ENCODE measurements at regions not wholly inside any gene's neighbourhood (a gene's known extent, or its start where the extent isn't known, plus 50 kb on each side); places are given as distances from the start of the nearest gene placed in this dataset.

DNA sequence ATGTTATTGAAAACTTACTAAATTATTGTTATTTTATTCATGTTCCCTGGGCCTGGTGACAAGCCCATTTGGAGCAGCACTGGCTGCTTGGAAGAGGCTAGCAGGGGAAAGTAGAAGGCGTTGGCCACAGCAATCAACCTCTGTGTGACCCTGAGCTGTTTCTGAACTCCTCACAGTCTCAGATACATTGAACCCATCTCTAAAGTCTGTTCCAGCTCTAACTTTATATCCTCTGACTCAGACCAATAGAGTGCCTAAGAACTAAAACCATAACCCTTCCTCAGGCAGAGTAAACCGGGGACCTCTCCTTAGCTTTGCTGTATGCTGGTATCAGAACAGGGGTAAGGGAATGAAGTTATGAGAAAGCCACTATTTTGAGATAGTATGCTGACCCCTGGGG is 96.4 kb upstream of the NOL4 start (continued):
- no peak for TF ChIP-seq PRDM2 (tag by site-specific recombination; IDR thresholded peaks at IDR 0.05; ENCODE audit: borderline replicate concordance)
- TF ChIP-seq KLF7 (tag by site-specific recombination; IDR thresholded peaks at IDR 0.05; ENCODE audit: borderline replicate concordance): no peak
- TF ChIP-seq ZNF138 (tag by site-specific recombination; IDR thresholded peaks at IDR 0.05; ENCODE audit: borderline replicate concordance): no peak
- no peak for TF ChIP-seq PRDM10 (tag by site-specific recombination; IDR thresholded peaks at IDR 0.05)
- no peak for TF ChIP-seq ZNF792 (tag by site-specific recombination; IDR thresholded peaks at IDR 0.05)
- TF ChIP-seq ZNF692 (tag by site-specific recombination; IDR thresholded peaks at IDR 0.05): no peak

DNA sequence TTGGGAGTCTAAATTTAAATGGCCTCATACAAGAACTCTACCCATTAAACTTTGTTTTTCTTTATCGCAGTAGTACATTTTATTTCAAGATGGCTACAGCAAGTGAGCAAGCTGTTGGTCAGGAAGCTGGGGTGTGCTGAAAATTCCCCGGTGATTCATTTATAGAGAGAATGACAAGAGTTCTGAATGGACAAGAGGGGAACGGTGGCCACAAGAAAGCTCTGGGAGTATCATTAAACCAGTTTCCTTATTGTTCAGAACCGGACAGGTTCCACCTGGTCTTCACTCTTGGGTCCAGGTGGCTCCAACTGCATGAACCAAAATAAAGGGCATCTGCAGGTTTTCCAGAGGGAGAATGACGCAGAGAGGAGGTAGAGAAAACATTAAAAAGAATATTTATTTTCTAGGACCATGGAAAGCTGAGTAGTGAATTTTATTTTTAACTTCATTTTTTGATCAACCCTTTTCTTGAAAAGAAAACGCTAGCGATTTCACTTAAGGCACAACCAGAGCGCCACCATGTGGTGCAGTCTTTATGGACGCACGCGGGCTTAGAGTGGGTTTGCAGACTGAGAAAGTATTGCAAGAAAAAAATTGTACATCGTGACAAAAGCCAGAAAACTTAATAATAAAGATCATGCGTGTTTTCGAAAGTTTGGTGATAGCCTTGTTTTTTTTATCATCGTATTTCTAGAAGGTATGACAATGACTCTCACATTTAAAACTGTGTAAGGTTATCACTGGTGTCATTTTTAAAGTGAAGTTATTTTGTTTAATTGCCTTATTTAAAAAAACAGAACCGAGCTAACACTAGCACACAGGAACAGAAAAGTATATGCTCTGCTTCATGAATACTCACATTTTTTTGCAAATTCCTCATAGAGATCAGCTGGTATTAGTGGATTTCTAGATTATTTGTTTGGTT is 97.9 kb upstream of the NOL4 start:
- ChIA-PET POLR2A (interaction anchor here (0.9 kb wide), 1 partner anchor 199 kb away, joined by 5 read pairs; no protein-coding TSS in a partner anchor), CTCF (interaction anchor here (0.6 to 7.1 kb wide), 54 partner anchors 10 to 1111 kb away, joined by 3 to 127 read pairs (median 3); partner anchors contain the start of gene NOL4)
- Histone ChIP-seq H3K36me3 (ENCODE audit: control insufficient read depth in 2 of 2, insufficient read depth in 1 of 2, low read length in 2 of 2) (peaks cover 0 to 11% of the 10 kb centered on the region in 2 experiments; a peak in 1 of 3 replicates), H3K27ac (ENCODE audit: extremely low read depth, low read depth, low read length) (no peak overlapping the region), H3K4me3 (ENCODE audit: low read depth, low read length) (no peak overlapping the region), H3K4me1 (ENCODE audit: control insufficient read depth, insufficient read depth, low read length) (no peaks in the 10 kb centered on the region), H3K9me3 (ENCODE audit: control insufficient read depth, insufficient read depth, low read depth, low read length) (no peaks in the 10 kb centered on the region)
- no peak for TF ChIP-seq ZNF175 (tag by site-specific recombination; IDR thresholded peaks at IDR 0.05)
- TF ChIP-seq, protein P1, sequence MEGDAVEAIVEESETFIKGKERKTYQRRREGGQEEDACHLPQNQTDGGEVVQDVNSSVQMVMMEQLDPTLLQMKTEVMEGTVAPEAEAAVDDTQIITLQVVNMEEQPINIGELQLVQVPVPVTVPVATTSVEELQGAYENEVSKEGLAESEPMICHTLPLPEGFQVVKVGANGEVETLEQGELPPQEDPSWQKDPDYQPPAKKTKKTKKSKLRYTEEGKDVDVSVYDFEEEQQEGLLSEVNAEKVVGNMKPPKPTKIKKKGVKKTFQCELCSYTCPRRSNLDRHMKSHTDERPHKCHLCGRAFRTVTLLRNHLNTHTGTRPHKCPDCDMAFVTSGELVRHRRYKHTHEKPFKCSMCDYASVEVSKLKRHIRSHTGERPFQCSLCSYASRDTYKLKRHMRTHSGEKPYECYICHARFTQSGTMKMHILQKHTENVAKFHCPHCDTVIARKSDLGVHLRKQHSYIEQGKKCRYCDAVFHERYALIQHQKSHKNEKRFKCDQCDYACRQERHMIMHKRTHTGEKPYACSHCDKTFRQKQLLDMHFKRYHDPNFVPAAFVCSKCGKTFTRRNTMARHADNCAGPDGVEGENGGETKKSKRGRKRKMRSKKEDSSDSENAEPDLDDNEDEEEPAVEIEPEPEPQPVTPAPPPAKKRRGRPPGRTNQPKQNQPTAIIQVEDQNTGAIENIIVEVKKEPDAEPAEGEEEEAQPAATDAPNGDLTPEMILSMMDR (tag by site-specific recombination; IDR thresholded peaks at IDR 0.05): 0 out of 2 replicates have a peak, but pooled peaks have one; percentile 39
- no peak for TF ChIP-seq ZNF398 (tag by site-specific recombination; IDR thresholded peaks at IDR 0.05)
- peak; percentile 61; the same call in 1 of the 2 replicates for TF ChIP-seq ZNF660 (tag by site-specific recombination; IDR thresholded peaks at IDR 0.05)
- TF ChIP-seq ZNF654 (tag by site-specific recombination; IDR thresholded peaks at IDR 0.05; ENCODE audit: low read depth): peak; percentile 75
- peak; percentile 95 for TF ChIP-seq PRDM1 (tag by site-specific recombination; IDR thresholded peaks at IDR 0.05)
- TF ChIP-seq, protein P2, sequence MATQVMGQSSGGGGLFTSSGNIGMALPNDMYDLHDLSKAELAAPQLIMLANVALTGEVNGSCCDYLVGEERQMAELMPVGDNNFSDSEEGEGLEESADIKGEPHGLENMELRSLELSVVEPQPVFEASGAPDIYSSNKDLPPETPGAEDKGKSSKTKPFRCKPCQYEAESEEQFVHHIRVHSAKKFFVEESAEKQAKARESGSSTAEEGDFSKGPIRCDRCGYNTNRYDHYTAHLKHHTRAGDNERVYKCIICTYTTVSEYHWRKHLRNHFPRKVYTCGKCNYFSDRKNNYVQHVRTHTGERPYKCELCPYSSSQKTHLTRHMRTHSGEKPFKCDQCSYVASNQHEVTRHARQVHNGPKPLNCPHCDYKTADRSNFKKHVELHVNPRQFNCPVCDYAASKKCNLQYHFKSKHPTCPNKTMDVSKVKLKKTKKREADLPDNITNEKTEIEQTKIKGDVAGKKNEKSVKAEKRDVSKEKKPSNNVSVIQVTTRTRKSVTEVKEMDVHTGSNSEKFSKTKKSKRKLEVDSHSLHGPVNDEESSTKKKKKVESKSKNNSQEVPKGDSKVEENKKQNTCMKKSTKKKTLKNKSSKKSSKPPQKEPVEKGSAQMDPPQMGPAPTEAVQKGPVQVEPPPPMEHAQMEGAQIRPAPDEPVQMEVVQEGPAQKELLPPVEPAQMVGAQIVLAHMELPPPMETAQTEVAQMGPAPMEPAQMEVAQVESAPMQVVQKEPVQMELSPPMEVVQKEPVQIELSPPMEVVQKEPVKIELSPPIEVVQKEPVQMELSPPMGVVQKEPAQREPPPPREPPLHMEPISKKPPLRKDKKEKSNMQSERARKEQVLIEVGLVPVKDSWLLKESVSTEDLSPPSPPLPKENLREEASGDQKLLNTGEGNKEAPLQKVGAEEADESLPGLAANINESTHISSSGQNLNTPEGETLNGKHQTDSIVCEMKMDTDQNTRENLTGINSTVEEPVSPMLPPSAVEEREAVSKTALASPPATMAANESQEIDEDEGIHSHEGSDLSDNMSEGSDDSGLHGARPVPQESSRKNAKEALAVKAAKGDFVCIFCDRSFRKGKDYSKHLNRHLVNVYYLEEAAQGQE (tag by site-specific recombination; IDR thresholded peaks at IDR 0.05): 0 out of 2 replicates have a peak, but pooled peaks have one; percentile 27
- TF ChIP-seq ZNF664 (tag by site-specific recombination; IDR thresholded peaks at IDR 0.05): 0 out of 2 replicates have a peak, but pooled peaks have one; percentile 7
- no peak for TF ChIP-seq FEZF1 (tag by site-specific recombination; IDR thresholded peaks at IDR 0.05)

Measured in HEK293 (cell line).